ENCODE measurements at regions not wholly inside any gene's neighbourhood (a gene's known extent, or its start where the extent isn't known, plus 50 kb on each side); places are given as distances from the start of the nearest gene placed in this dataset.

DNA sequence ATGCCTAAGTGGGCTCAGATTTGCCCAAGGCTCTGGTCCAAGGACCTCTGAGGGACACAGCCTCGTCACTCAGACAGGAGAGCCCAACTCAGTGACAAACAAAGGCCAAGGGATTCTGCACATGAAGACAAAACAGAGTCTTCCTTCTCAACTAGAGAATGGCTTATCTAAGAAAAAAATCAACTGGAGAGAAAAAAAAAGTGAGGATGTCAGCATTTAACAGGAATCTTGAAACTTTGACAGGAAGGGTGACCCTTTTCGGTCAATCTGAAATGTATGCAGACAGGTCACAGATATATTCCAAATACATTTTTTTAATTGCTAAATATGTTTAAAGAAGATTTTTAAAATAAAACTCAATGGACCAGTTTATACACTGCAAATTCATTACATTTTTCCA, 154.5 kb downstream of the ETS2 start:
- WGBS, 2 donors (ENCODE audit: low coverage in 1 of 2) = 88 to 92% methylated on average over 2 of the region's 2 CpGs
- intact Hi-C loops (cut with DNase I; ENCODE audit: low total_unique reads) = no loop called here
- H3K4me1 ChIP-seq = peaks cover 23 to 52% (median 42%) of the 10 kb centered on the region in 4 donors

DNA sequence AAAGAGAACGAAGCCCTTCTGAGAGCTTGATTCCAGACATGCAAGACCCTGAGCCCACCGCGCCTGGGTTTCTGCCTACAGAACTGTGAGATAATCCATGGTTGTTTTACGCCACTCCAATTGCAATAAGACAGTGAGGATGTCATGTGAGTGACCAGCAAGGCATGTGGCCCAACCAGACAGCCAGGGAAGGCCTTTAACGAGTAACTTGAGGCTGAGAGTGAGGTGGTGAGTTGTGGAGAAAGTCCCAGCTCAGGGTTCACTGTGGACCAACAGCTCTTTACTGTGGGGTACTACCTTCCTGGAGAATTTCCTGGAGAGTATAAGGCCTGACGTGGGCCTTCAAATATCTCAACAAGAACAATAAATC, 153.9 kb downstream of the ETS2 start:
- in situ Hi-C loops (cut with MboI; ENCODE audit: low pct_ligation_motif_present in 1 of 4, low pct_unique_long_range_greater_than_20kb in 1 of 4, low sequenced_read_pairs in 3 of 4) = no loop called here
- Histone ChIP-seq H3K9me3 (no peaks in the 10 kb centered on the region), H3K4me3 (no peak overlapping the region), H3K4me1 (peaks cover 23 to 57% (median 45%) of the 10 kb centered on the region in 4 donors), H3K27ac (peak overlapping the region; percentile 81 to 86 (median 84)), H3K27me3 (no peaks in the 10 kb centered on the region), H3K36me3 (no peaks in the 10 kb centered on the region)
- 64 to 69% methylated on average over 3 to 6 of the region's 6 CpGs for WGBS, 2 donors (ENCODE audit: low coverage in 1 of 2)
- intact Hi-C loops (cut with DNase I; ENCODE audit: low total_unique reads) = no loop called here
- no peak for DNase-seq
- TF ChIP-seq POLR2AphosphoS5 (IDR thresholded peaks at IDR 0.05) (no peak), POLR2A (IDR thresholded peaks at IDR 0.05) (no peak), EP300 (IDR thresholded peaks at IDR 0.05; ENCODE audit: low read depth) (no peak)
- TF ChIP-seq, protein P1, sequence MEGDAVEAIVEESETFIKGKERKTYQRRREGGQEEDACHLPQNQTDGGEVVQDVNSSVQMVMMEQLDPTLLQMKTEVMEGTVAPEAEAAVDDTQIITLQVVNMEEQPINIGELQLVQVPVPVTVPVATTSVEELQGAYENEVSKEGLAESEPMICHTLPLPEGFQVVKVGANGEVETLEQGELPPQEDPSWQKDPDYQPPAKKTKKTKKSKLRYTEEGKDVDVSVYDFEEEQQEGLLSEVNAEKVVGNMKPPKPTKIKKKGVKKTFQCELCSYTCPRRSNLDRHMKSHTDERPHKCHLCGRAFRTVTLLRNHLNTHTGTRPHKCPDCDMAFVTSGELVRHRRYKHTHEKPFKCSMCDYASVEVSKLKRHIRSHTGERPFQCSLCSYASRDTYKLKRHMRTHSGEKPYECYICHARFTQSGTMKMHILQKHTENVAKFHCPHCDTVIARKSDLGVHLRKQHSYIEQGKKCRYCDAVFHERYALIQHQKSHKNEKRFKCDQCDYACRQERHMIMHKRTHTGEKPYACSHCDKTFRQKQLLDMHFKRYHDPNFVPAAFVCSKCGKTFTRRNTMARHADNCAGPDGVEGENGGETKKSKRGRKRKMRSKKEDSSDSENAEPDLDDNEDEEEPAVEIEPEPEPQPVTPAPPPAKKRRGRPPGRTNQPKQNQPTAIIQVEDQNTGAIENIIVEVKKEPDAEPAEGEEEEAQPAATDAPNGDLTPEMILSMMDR (IDR thresholded peaks at IDR 0.05) = no peak

More for the DNA sequence above, 154.5 kb downstream of the ETS2 start:
- no peaks in the 10 kb centered on the region for H3K27me3 ChIP-seq
- in situ Hi-C loops (cut with MboI; ENCODE audit: low pct_ligation_motif_present in 1 of 4, low pct_unique_long_range_greater_than_20kb in 1 of 4, low sequenced_read_pairs in 3 of 4) = no loop called here
- no peak overlapping the region for H3K4me3 ChIP-seq
- H3K9me3 ChIP-seq = no peaks in the 10 kb centered on the region
- peak overlapping the region; percentile 81 to 86 (median 84) for H3K27ac ChIP-seq
- no peaks in the 10 kb centered on the region for H3K36me3 ChIP-seq
- DNase-seq = no peak
- TF ChIP-seq EP300 (IDR thresholded peaks at IDR 0.05; ENCODE audit: low read depth) (no peak), POLR2A (IDR thresholded peaks at IDR 0.05) (no peak), POLR2AphosphoS5 (IDR thresholded peaks at IDR 0.05) (no peak)
- TF ChIP-seq, protein P1 (IDR thresholded peaks at IDR 0.05) = no peak

DNA sequence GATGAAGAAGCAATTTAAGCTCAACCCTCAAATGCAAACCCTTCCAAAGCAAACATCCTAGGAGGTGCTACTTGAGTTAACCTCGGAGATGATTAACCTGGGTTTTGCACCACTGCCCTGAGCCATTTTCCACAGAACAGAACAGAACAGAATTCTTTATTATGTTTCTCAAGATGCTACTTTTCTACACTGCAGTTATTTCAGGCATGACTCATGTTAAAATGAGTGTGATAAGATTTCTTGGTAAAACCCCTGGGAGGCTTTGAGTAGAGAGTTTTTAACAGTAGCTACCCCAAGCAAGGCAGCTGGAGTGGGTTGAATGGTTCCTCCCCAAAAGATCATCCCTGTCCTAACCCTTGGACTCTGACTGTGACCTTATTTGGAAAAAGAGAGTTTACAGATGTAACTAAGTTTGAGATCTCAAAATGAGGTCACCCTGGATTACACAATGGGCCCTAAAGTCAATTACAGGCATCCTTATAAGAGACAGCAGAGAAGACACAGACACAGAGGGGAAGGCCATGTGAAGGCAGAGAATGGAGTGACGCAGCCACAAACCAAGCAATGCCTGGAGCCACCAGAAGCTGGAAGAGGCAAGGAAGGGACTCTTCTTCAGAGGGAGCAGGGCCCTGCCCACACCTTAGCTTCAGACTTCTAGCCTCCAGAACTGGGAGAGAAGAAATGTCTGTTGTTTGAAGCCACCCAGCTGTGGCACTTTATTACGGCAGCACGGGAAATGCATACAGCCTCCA, 153.4 kb downstream of the ETS2 start:
- H3K4me1 ChIP-seq = peaks cover 23 to 61% (median 49%) of the 10 kb centered on the region in 4 donors
- H3K9me3 ChIP-seq = no peaks in the 10 kb centered on the region
- DNase-seq = peak; percentile 51
- peak; percentile 60 to 83 (median 66) for TF ChIP-seq POLR2AphosphoS5 (IDR thresholded peaks at IDR 0.05)
- peak; percentile 48 for TF ChIP-seq POLR2A (IDR thresholded peaks at IDR 0.05)
- peak; percentile 58 for TF ChIP-seq EP300 (IDR thresholded peaks at IDR 0.05; ENCODE audit: low read depth)
- TF ChIP-seq, protein P1 (IDR thresholded peaks at IDR 0.05) = no peak
- H3K4me3 ChIP-seq = no peak overlapping the region
- 29% methylated on average over 4 of the region's 4 CpGs; no CpG with 5 or more reads in 1 of the 2 donors for WGBS, 2 donors (ENCODE audit: low coverage in 1 of 2)
- peak overlapping the region; percentile 81 to 86 (median 84) for H3K27ac ChIP-seq
- in situ Hi-C loops (cut with MboI; ENCODE audit: low pct_ligation_motif_present in 1 of 4, low pct_unique_long_range_greater_than_20kb in 1 of 4, low sequenced_read_pairs in 3 of 4) (no loop called here), intact Hi-C loops (cut with DNase I; ENCODE audit: low total_unique reads) (no loop called here)
- H3K36me3 ChIP-seq = no peaks in the 10 kb centered on the region
- H3K27me3 ChIP-seq = no peaks in the 10 kb centered on the region

DNA sequence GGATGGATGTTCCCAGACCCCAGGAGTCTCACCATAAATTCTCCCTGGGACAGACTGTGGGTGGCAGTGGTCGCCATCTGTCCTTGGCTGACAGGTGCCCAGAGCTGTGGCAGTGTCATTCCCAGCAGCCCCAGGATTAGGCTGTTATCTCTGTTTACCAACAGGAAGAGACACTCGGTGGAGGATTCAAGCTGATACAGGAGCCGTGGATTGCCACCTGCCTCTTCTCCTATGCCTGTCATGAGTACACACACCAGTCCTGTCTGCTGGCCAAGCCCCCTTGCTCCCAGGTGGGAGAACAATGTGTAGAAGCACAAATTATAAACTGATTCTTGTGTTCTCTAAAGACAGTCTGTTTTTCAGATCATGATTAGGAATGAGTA, 152.6 kb downstream of the ETS2 start:
- 72% methylated on average over 2 of the region's 3 CpGs; no CpG with 5 or more reads in 1 of the 2 donors for WGBS, 2 donors (ENCODE audit: low coverage in 1 of 2)
- intact Hi-C loops (cut with DNase I; ENCODE audit: low total_unique reads) = no loop called here
- TF ChIP-seq POLR2A (IDR thresholded peaks at IDR 0.05) = no peak
- no peaks in the 10 kb centered on the region for H3K9me3 ChIP-seq
- no peaks in the 10 kb centered on the region for H3K36me3 ChIP-seq
- peak overlapping the region; percentile 81 to 86 (median 84) for H3K27ac ChIP-seq
- in situ Hi-C loops (cut with MboI; ENCODE audit: low pct_ligation_motif_present in 1 of 4, low pct_unique_long_range_greater_than_20kb in 1 of 4, low sequenced_read_pairs in 3 of 4) = no loop called here
- H3K4me3 ChIP-seq = no peak overlapping the region
- no peak for DNase-seq
- peaks cover 23 to 61% (median 49%) of the 10 kb centered on the region in 4 donors for H3K4me1 ChIP-seq
- no peaks in the 10 kb centered on the region for H3K27me3 ChIP-seq
